Type B pancreatic cell (in vitro differentiated cells): ENCODE measurements at regions not wholly inside any gene's neighbourhood (a gene's known extent, or its start where the extent isn't known, plus 50 kb on each side); places are given as distances from the start of the nearest gene placed in this dataset.

Source experiments
- DNase-seq: peaks from one replicate; pipeline ENCODE4 v3.0.0; 2021; ENCODE audit warnings: mixed read lengths; ENCODE audit not compliant: unreplicated experiment; ENCODE audit errors: extremely low spot score
- H3K27ac Mint-ChIP-seq: 2 replicates; pipeline ENCODE4 v1.8.0; 2021; ENCODE audit warnings: mild to moderate bottlenecking, mixed read lengths
- H3K27me3 Mint-ChIP-seq: 2 replicates; pipeline ENCODE4 v1.8.0; 2021; ENCODE audit warnings: mixed read lengths
- H3K36me3 Mint-ChIP-seq: 2 replicates; pipeline ENCODE4 v1.8.0; 2021; ENCODE audit warnings: mixed read lengths
- H3K4me1 Mint-ChIP-seq: one replicate; pipeline ENCODE4 v1.8.0; 2021; ENCODE audit warnings: mixed read lengths; ENCODE audit not compliant: unreplicated experiment
- H3K4me3 Mint-ChIP-seq: 2 replicates; pipeline ENCODE4 v1.8.0; 2021; ENCODE audit warnings: mild to moderate bottlenecking, mixed read lengths
- H3K9me3 Mint-ChIP-seq: 2 replicates; pipeline ENCODE4 v1.8.0; 2021; ENCODE audit warnings: mixed read lengths
- TF ChIP-seq, protein P1 (sequence below): fragments of 200-600 bp; sonication (generic); conservative IDR thresholded peaks from 2 replicates; pipeline ENCODE4 v1.5.0; 2021; ENCODE audit warnings: antibody characterized with exemption, mild to moderate bottlenecking

DNA sequence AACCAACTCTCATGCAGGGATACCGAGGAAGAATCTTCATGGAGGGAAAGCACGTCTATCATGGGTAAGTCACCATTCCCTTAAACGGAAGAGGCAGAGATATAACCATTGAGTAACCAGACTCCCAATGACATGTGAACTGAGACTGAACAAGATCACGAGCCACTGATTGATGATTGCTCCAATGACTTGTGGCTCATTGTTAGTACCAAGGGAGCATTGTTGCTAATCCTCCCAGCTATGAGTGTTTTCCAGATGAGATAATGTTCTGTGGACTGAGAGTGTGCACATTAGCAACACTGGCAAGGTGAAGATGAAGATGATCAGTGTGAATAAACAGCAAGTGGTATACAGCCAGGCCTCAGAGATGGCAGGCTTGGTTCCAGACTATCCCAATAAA is 219.2 kb upstream of the MAP3K1 start:
- H3K27ac Mint-ChIP-seq, result no peak overlapping the region
- peaks cover 15% of the 10 kb centered on the region for H3K4me1 Mint-ChIP-seq
- H3K27me3 Mint-ChIP-seq, result peaks cover 4% of the 10 kb centered on the region
- H3K4me3 Mint-ChIP-seq, result no peak overlapping the region
- H3K9me3 Mint-ChIP-seq, result peaks cover 5% of the 10 kb centered on the region
- no peak for DNase-seq
- H3K36me3 Mint-ChIP-seq, result no peaks in the 10 kb centered on the region
- TF ChIP-seq, protein P1, sequence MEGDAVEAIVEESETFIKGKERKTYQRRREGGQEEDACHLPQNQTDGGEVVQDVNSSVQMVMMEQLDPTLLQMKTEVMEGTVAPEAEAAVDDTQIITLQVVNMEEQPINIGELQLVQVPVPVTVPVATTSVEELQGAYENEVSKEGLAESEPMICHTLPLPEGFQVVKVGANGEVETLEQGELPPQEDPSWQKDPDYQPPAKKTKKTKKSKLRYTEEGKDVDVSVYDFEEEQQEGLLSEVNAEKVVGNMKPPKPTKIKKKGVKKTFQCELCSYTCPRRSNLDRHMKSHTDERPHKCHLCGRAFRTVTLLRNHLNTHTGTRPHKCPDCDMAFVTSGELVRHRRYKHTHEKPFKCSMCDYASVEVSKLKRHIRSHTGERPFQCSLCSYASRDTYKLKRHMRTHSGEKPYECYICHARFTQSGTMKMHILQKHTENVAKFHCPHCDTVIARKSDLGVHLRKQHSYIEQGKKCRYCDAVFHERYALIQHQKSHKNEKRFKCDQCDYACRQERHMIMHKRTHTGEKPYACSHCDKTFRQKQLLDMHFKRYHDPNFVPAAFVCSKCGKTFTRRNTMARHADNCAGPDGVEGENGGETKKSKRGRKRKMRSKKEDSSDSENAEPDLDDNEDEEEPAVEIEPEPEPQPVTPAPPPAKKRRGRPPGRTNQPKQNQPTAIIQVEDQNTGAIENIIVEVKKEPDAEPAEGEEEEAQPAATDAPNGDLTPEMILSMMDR, result no peak

DNA sequence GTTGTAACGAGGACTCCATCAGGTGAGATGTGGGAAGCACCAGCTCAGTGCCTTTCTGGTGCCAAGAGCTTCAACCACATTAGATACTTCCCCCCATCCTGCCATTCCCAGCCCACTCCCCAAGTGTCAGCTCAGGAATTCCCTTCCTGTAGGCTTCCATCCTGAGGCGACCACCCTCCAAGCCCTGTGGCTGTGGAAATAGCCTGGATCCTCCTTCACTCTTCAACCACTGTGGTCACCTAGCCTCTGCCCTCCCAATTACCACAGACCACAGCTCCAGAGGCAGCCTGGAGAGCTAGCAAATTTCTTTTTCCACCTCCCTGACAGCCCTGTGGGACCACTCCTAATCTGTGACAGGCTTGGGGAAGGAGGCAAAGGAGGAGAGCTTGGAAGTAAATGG is 219.8 kb upstream of the MAP3K1 start:
- Mint-ChIP-seq H3K4me3 (no peak overlapping the region), H3K4me1 (peaks cover 14% of the 10 kb centered on the region), H3K36me3 (no peaks in the 10 kb centered on the region), H3K9me3 (peaks cover 5% of the 10 kb centered on the region), H3K27ac (no peak overlapping the region), H3K27me3 (peaks cover 4% of the 10 kb centered on the region)
- TF ChIP-seq, protein P1, result no peak
- no peak for DNase-seq

DNA sequence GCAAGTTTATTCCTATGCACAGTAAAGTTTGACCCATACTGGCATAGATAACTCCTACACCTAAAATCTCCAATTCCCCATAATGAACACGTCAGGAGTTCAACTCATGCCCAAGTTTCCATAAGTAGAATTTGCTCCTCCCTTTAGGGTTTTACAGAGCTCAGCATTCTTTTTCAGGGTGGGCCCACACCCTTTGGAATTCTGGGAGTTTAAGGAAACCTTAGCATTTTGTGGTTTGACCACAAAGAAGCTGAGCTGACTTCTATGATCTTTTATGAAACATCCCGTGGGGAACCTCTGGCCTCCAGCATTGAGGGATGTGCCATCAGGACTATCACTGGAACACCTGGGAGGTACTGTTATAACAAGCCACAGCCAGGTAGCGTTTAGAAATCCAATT is 220.6 kb upstream of the MAP3K1 start:
- Mint-ChIP-seq H3K9me3 (peaks cover 5% of the 10 kb centered on the region), H3K27me3 (peaks cover 4% of the 10 kb centered on the region), H3K4me3 (no peak overlapping the region), H3K4me1 (peaks cover 14% of the 10 kb centered on the region), H3K27ac (no peak overlapping the region), H3K36me3 (no peaks in the 10 kb centered on the region)
- DNase-seq, result no peak
- TF ChIP-seq, protein P1, result no peak

DNA sequence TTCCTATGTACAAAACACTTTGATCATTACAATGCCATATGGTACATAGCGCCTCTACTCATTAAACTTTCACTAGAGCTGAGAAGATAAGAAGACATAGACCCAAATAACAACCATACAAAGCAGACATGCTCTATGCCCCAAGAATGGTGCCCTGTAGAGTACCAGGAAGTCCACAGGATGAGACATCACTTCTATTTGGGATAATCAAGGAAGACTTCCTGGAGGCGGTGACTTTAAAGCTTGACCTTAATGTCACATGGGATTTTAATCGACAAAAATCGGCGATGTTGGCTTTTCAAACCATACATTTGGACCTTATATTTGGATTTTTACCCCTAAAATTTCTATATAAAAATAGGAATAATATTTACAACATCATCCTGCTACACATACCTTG is 224.3 kb upstream of the MAP3K1 start:
- H3K4me3 Mint-ChIP-seq, result no peak overlapping the region

DNA sequence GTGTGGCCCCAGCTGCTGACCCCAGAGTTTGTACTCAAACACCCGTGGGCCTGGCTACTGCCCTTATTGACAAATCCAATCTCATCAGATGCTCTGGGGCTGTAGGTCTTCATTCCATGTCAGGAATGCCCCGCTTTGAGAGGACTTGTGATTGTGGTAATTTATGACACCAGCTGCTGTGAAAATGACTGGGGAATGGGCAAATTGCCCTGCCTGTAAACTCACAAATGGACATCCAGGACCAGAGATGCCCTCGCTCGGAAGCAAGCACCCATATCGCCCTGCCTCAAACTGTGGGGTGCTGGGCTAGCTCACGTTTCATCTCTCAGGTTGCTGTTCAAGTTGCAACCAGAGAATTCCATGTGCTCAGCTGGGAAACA is 225.9 kb upstream of the MAP3K1 start:
- H3K9me3 Mint-ChIP-seq, result peaks cover 5% of the 10 kb centered on the region
- H3K27me3 Mint-ChIP-seq, result peaks cover 4% of the 10 kb centered on the region
- peaks cover 13% of the 10 kb centered on the region for H3K4me1 Mint-ChIP-seq
- H3K36me3 Mint-ChIP-seq, result no peaks in the 10 kb centered on the region
- no peak overlapping the region for H3K4me3 Mint-ChIP-seq
- TF ChIP-seq, protein P1, result no peak
- DNase-seq, result no peak
- H3K27ac Mint-ChIP-seq, result no peak overlapping the region

More for the DNA sequence above, 224.3 kb upstream of the MAP3K1 start:
- TF ChIP-seq, protein P1, result no peak
- no peak for DNase-seq
- H3K27ac Mint-ChIP-seq, result no peak overlapping the region
- no peaks in the 10 kb centered on the region for H3K36me3 Mint-ChIP-seq
- H3K9me3 Mint-ChIP-seq, result peaks cover 5% of the 10 kb centered on the region
- peaks cover 6% of the 10 kb centered on the region for H3K4me1 Mint-ChIP-seq
- H3K27me3 Mint-ChIP-seq, result peaks cover 4% of the 10 kb centered on the region
